Lower lobe of right lung (tissue), 2 donors: ENCODE measurements at regions not wholly inside any gene's neighbourhood (a gene's known extent, or its start where the extent isn't known, plus 50 kb on each side); places are given as distances from the start of the nearest gene placed in this dataset.

Source experiments
- ATAC-seq, 2 donors: fragments of 200-7000 bp; cut with Tn5 transposase; one replicate each; pipeline ENCODE4 v1.9.1; 2020 to 2022; ENCODE audit warnings: mild to moderate bottlenecking in 2 of 2, moderate library complexity in 2 of 2
- DNase-seq: peaks from one replicate; pipeline ENCODE4 v3.0.0-alpha.2; 2020
- H3K27ac ChIP-seq: fragments of 200-600 bp; one replicate; pipeline ENCODE4 v1.8.0; 2022
- H3K27me3 ChIP-seq: fragments of 200-600 bp; one replicate; pipeline ENCODE4 v1.8.0; 2022; ENCODE audit warnings: low read depth
- H3K36me3 ChIP-seq: fragments of 200-600 bp; one replicate; pipeline ENCODE4 v1.8.0; 2022; ENCODE audit warnings: mild to moderate bottlenecking
- H3K4me1 ChIP-seq: fragments of 200-600 bp; one replicate; pipeline ENCODE4 v1.8.0; 2022
- H3K4me3 ChIP-seq: fragments of 200-600 bp; one replicate; pipeline ENCODE4 v1.8.0; 2022; ENCODE audit warnings: mild to moderate bottlenecking
- H3K9me3 ChIP-seq: fragments of 200-600 bp; one replicate; pipeline ENCODE4 v1.8.0; 2022
- CTCF ChIP-seq: fragments of 200-600 bp; IDR thresholded peaks from one replicate; pipeline ENCODE4 v1.8.0; 2022; ENCODE audit warnings: antibody characterized with exemption, mild to moderate bottlenecking
- intact Hi-C: fragments of 100-400 bp; cut with DNase I; formaldehyde crosslinking; loops from one replicate; pipeline ENCODE4 v1.11.0; 2022
- donor health status: DM: no; HTN: yes; CAD: no; lungs with severe emphysema.

- TF ChIP-seq CTCF, result no peak
- peak; percentile 78 for DNase-seq
- H3K4me1 ChIP-seq, result peaks cover 6% of the 10 kb centered on the region
- H3K27ac ChIP-seq, result peak overlapping the region; percentile 92
- intact Hi-C loops, result no loop called here
- no peaks in the 10 kb centered on the region for H3K36me3 ChIP-seq
- H3K4me3 ChIP-seq, result peak overlapping the region; percentile 72
- peak; percentile 85 to 86 for ATAC-seq
- no peaks in the 10 kb centered on the region for H3K27me3 ChIP-seq
- no peaks in the 10 kb centered on the region for H3K9me3 ChIP-seq
Measured at GRCh38 chr3:107431246-107432012, 54.2 kb downstream of the CCDC54 start.

GRCh38 chr3:107432013-107432515, 54.8 kb downstream of the CCDC54 start:
- Histone ChIP-seq H3K27me3 (no peaks in the 10 kb centered on the region), H3K4me3 (peak overlapping the region; percentile 72), H3K36me3 (no peaks in the 10 kb centered on the region), H3K27ac (peak overlapping the region; percentile 92), H3K4me1 (peaks cover 6% of the 10 kb centered on the region), H3K9me3 (no peaks in the 10 kb centered on the region)
- ATAC-seq (peak in 1 of 2 donors; percentile 45), DNase-seq (no peak)
- TF ChIP-seq CTCF, result no peak
- intact Hi-C loops, result no loop called here

GRCh38 chr3:107432646-107433045, 55.4 kb downstream of the CCDC54 start:
- H3K27me3 ChIP-seq, result no peaks in the 10 kb centered on the region
- ATAC-seq, result no peak
- H3K4me1 ChIP-seq, result peaks cover 6% of the 10 kb centered on the region
- H3K4me3 ChIP-seq, result peak overlapping the region; percentile 72
- H3K9me3 ChIP-seq, result no peaks in the 10 kb centered on the region
- H3K27ac ChIP-seq, result peak overlapping the region; percentile 92
- TF ChIP-seq CTCF, result no peak
- intact Hi-C loops, result no loop called here
- H3K36me3 ChIP-seq, result no peaks in the 10 kb centered on the region
- no peak for DNase-seq

- H3K27me3 ChIP-seq, result no peaks in the 10 kb centered on the region
- no peaks in the 10 kb centered on the region for H3K4me1 ChIP-seq
- no peaks in the 10 kb centered on the region for H3K9me3 ChIP-seq
- no peak overlapping the region for H3K4me3 ChIP-seq
- TF ChIP-seq CTCF, result no peak
- no peak for DNase-seq
- no peaks in the 10 kb centered on the region for H3K36me3 ChIP-seq
- ATAC-seq, result no peak
- H3K27ac ChIP-seq, result no peak overlapping the region
- intact Hi-C loops, result no loop called here
Measured at GRCh38 chr3:107436029-107436428, 58.8 kb downstream of the CCDC54 start.

- no peak for DNase-seq
- intact Hi-C loops, result no loop called here
Measured at GRCh38 chr3:107438671-107439070, 61.4 kb downstream of the CCDC54 start.

More at GRCh38 chr3:107438671-107439070, 61.4 kb downstream of the CCDC54 start:
- ATAC-seq, result no peak
- Histone ChIP-seq H3K9me3 (no peaks in the 10 kb centered on the region), H3K36me3 (no peaks in the 10 kb centered on the region), H3K27me3 (no peaks in the 10 kb centered on the region), H3K4me1 (no peaks in the 10 kb centered on the region), H3K27ac (no peak overlapping the region), H3K4me3 (no peak overlapping the region)
- no peak for TF ChIP-seq CTCF
